H1 (cell line): ENCODE measurements at regions not wholly inside any gene's neighbourhood (a gene's known extent, or its start where the extent isn't known, plus 50 kb on each side); places are given as distances from the start of the nearest gene placed in this dataset.
A peak's percentile ranks its signal among the peaks of the same experiment; 100 is the strongest.

ENCODE experiments used
- CTCF ChIA-PET: fragments of 300-600 bp; sonication (Branson Sonifier 250); formaldehyde crosslinking; loops from one replicate; lab custom pipeline; 2021; ENCODE audit not compliant: partially characterized antibody; lab: Charles Lee
- POLR2A ChIA-PET: fragments of 300-600 bp; sonication (Branson Sonifier 250); formaldehyde crosslinking; loops from one replicate; lab custom pipeline; 2021; ENCODE audit warnings: inconsistent platforms; ENCODE audit not compliant: partially characterized antibody; lab: Charles Lee
- DNase-seq, 2 experiments: peaks; one replicate each; pipeline versions ENCODE4 v3.0.0 to v3.0.0-alpha.2; 2010 to 2022; ENCODE audit warnings: low spot score in 2 of 2, low read depth in 1 of 2, mixed read lengths in 1 of 2
- FAIRE-seq: peaks from 2 replicates; lab custom pipeline; 2011; peaks lifted over from hg19 to GRCh38; lab: Jason Lieb, UNC
- H2AFZ ChIP-seq: 2 replicates; pipeline ENCODE4 v1.8.1; 2012; ENCODE audit warnings: low read length, inconsistent platforms
- H2AK5ac ChIP-seq: 2 replicates; pipeline ENCODE4 v1.6.1; 2013; ENCODE audit warnings: low read depth, low read length
- H2BK120ac ChIP-seq: replicated peaks from 2 replicates; pipeline ENCODE3; 2013; ENCODE audit warnings: low read depth, low read length, inconsistent platforms
- H2BK12ac ChIP-seq: 2 replicates; pipeline ENCODE4 v1.6.1; 2013; ENCODE audit warnings: low read depth, low read length
- H2BK15ac ChIP-seq: 2 replicates; pipeline ENCODE4 v1.6.1; 2013; ENCODE audit warnings: low read length
- H2BK20ac ChIP-seq: 2 replicates; pipeline ENCODE4 v1.6.1; 2013; ENCODE audit warnings: low read length
- H2BK5ac ChIP-seq: 2 replicates; pipeline ENCODE4 v1.6.1; 2013; ENCODE audit warnings: low read depth, low read length
- H3K14ac ChIP-seq: 2 replicates; pipeline ENCODE4 v1.6.1; 2013; ENCODE audit warnings: inconsistent platforms; ENCODE audit not compliant: insufficient read length
- H3K18ac ChIP-seq: 2 replicates; pipeline ENCODE4 v1.6.1; 2013; ENCODE audit warnings: low read length; ENCODE audit errors: extremely low read depth
- H3K23ac ChIP-seq: 2 replicates; pipeline ENCODE4 v1.6.1; 2013; ENCODE audit warnings: inconsistent platforms; ENCODE audit not compliant: insufficient read length
- H3K23me2 ChIP-seq: 2 replicates; pipeline ENCODE4 v1.6.1; 2013; ENCODE audit warnings: low read depth, low read length
- H3K27ac ChIP-seq: 2 replicates; pipeline ENCODE4 v1.6.1; 2011; ENCODE audit warnings: low read depth, low read length, inconsistent platforms
- H3K27me3 ChIP-seq, 4 experiments: replicated peaks in 1 of 4; 1 replicate in 1 of 4; 2 replicates in 3 of 4; pipeline versions ENCODE4 v1.6.1 to v1.8.1; 2011 to 2013; ENCODE audit warnings: low read length in 3 of 4, mild to moderate bottlenecking in 3 of 4, inconsistent platforms in 2 of 4, mixed read lengths in 2 of 4, moderate library complexity in 1 of 4; ENCODE audit not compliant: control insufficient read depth in 3 of 4, insufficient read depth in 3 of 4; ENCODE audit errors: extremely low read depth in 1 of 4
- H3K36me3 ChIP-seq, 4 experiments: 2 replicates each; pipeline versions ENCODE4 v1.6.1 to v1.8.1; 2011 to 2013; ENCODE audit warnings: mild to moderate bottlenecking in 4 of 4, low read length in 3 of 4, moderate library complexity in 2 of 4, control low read depth in 1 of 4, inconsistent platforms in 1 of 4; ENCODE audit not compliant: insufficient read depth in 4 of 4, control insufficient read depth in 2 of 4
- H3K4ac ChIP-seq: replicated peaks from 2 replicates; pipeline ENCODE3; 2013; ENCODE audit warnings: low read length, low read depth, mixed read lengths, inconsistent platforms; ENCODE audit not compliant: insufficient read length
- H3K4me1 ChIP-seq, 4 experiments: replicated peaks in 1 of 4; 1 replicate in 1 of 4; 2 replicates in 3 of 4; pipeline versions ENCODE4 v1.6.1 to v1.8.1; 2011 to 2013; ENCODE audit warnings: low read length in 3 of 4, inconsistent platforms in 2 of 4, mixed read lengths in 1 of 4; ENCODE audit not compliant: insufficient read depth in 4 of 4, control insufficient read depth in 3 of 4
- H3K4me2 ChIP-seq, 2 experiments: 2 replicates each; pipeline versions ENCODE4 v1.6.1 to v1.8.1; 2011 to 2013; ENCODE audit warnings: low read depth in 2 of 2, low read length in 2 of 2, control low read depth in 1 of 2, inconsistent platforms in 1 of 2, mild to moderate bottlenecking in 1 of 2; ENCODE audit not compliant: insufficient read depth in 1 of 2
- H3K4me3 ChIP-seq, 4 experiments: fragments of 200-600, 300-600 bp in 1 of 4; sonication (generic), shearing (Covaris generic), sonication (Bioruptor Twin) in 1 of 4; 2 replicates each; pipeline versions ENCODE4 v1.5.1 to v1.8.1; 2011 to 2016; ENCODE audit warnings: low read length in 4 of 4, low read depth in 3 of 4, control low read depth in 2 of 4, inconsistent platforms in 2 of 4, mild to moderate bottlenecking in 2 of 4, mixed read lengths in 1 of 4, moderate library complexity in 1 of 4; ENCODE audit not compliant: insufficient read depth in 2 of 4; ENCODE audit errors: extremely low read depth in 1 of 4
- H3K56ac ChIP-seq: replicated peaks from 2 replicates; pipeline ENCODE3; 2013; ENCODE audit warnings: low read depth, mild to moderate bottlenecking, mixed read lengths, low read length, inconsistent platforms; ENCODE audit not compliant: insufficient read length
- H3K79me1 ChIP-seq: 2 replicates; pipeline ENCODE4 v1.6.1; 2013; ENCODE audit warnings: low read depth, low read length, control low read depth
- H3K79me2 ChIP-seq, 2 experiments: 2 replicates each; pipeline versions ENCODE4 v1.6.1 to v1.8.1; 2012 to 2013; ENCODE audit warnings: low read length in 2 of 2, mild to moderate bottlenecking in 2 of 2, inconsistent platforms in 1 of 2; ENCODE audit not compliant: insufficient read depth in 2 of 2, control insufficient read depth in 1 of 2
- H3K9ac ChIP-seq, 4 experiments: replicated peaks in 1 of 4; 1 replicate in 1 of 4; 2 replicates in 3 of 4; pipeline versions ENCODE4 v1.6.1 to v1.8.1; 2011 to 2013; ENCODE audit warnings: low read depth in 3 of 4, low read length in 3 of 4, control low read depth in 2 of 4, mild to moderate bottlenecking in 2 of 4, moderate library complexity in 2 of 4, inconsistent platforms in 1 of 4; ENCODE audit errors: extremely low read depth in 1 of 4
- H3K9me3 ChIP-seq, 2 experiments: 2 replicates each; pipeline versions ENCODE4 v1.6.1 to v1.8.1; 2012 to 2013; ENCODE audit warnings: mild to moderate bottlenecking in 2 of 2, moderate library complexity in 2 of 2, control low read depth in 1 of 2, inconsistent platforms in 1 of 2, low read depth in 1 of 2, low read length in 1 of 2, mixed read lengths in 1 of 2; ENCODE audit not compliant: insufficient read depth in 2 of 2
- H4K20me1 ChIP-seq, 2 experiments: replicated peaks in 1 of 2; 2 replicates each; pipeline versions ENCODE3 to v1.8.1; 2011 to 2013; ENCODE audit warnings: inconsistent platforms in 2 of 2, low read length in 2 of 2, mild to moderate bottlenecking in 1 of 2; ENCODE audit not compliant: insufficient read depth in 2 of 2, control insufficient read depth in 1 of 2
- H4K5ac ChIP-seq: 2 replicates; pipeline ENCODE4 v1.6.1; 2013; ENCODE audit warnings: low read length, low read depth, mixed read lengths, inconsistent platforms; ENCODE audit not compliant: insufficient read length
- H4K8ac ChIP-seq: 2 replicates; pipeline ENCODE4 v1.8.0; 2013; ENCODE audit warnings: mild to moderate bottlenecking, moderate library complexity, low read length, inconsistent platforms; ENCODE audit not compliant: insufficient read depth; ENCODE audit errors: extremely low read depth
- H4K91ac ChIP-seq: replicated peaks from 2 replicates; pipeline ENCODE3; 2013; ENCODE audit warnings: low read length, mixed read lengths, inconsistent platforms; ENCODE audit not compliant: insufficient read length
- ASH2L ChIP-seq: fragments of 200-600, 300-600 bp; sonication (generic); IDR thresholded peaks from one replicate; pipeline ENCODE4 v1.7.1; 2017; ENCODE audit warnings: low read length
- CHD2 ChIP-seq: IDR thresholded peaks from 2 replicates; pipeline ENCODE4 v1.6.1; 2012; ENCODE audit warnings: low read length, improper control_type of control experiment
- CTBP2 ChIP-seq: IDR thresholded peaks from 2 replicates; pipeline ENCODE4 v1.7.0; 2011; ENCODE audit warnings: borderline replicate concordance, mild to moderate bottlenecking, moderate library complexity, mixed read lengths, low read length; ENCODE audit not compliant: insufficient read depth, insufficient read length
- EGR1 ChIP-seq: IDR thresholded peaks from 2 replicates; pipeline ENCODE4 v1.6.1; 2011; ENCODE audit warnings: low read depth, low read length, borderline replicate concordance
- FOSL1 ChIP-seq: IDR thresholded peaks from 2 replicates; pipeline ENCODE4 v1.6.1; 2011; ENCODE audit warnings: mild to moderate bottlenecking, low read depth, low read length, moderate library complexity; ENCODE audit not compliant: insufficient read depth
- RFX5 ChIP-seq: IDR thresholded peaks from 2 replicates; pipeline ENCODE4 v1.6.1; 2011; ENCODE audit warnings: low read depth, low read length, improper control_type of control experiment, borderline replicate concordance
- RNF2 ChIP-seq: fragments of 200-900, 300-1000 bp; sonication (generic); IDR thresholded peaks from 2 replicates; pipeline ENCODE4 v1.7.1; 2016; ENCODE audit warnings: borderline replicate concordance, low read depth, mild to moderate bottlenecking, antibody characterized with exemption, low read length; ENCODE audit not compliant: poor library complexity, severe bottlenecking; ENCODE audit errors: missing control alignments
- RXRA ChIP-seq: IDR thresholded peaks from 2 replicates; pipeline ENCODE4 v1.6.1; 2011; ENCODE audit warnings: low read depth, mild to moderate bottlenecking, low read length, moderate library complexity; ENCODE audit not compliant: insufficient read depth
- SIRT6 ChIP-seq: IDR thresholded peaks from one replicate; pipeline ENCODE4 v1.7.1; 2012; ENCODE audit warnings: low read length, inconsistent platforms
- SP2 ChIP-seq: IDR thresholded peaks from 2 replicates; pipeline ENCODE4 v1.6.1; 2012; ENCODE audit warnings: mild to moderate bottlenecking, low read length, inconsistent platforms
- SRF ChIP-seq: IDR thresholded peaks from 2 replicates; pipeline ENCODE4 v1.6.1; 2011; ENCODE audit warnings: mild to moderate bottlenecking, low read depth, low read length, moderate library complexity
- ZNF274 ChIP-seq: IDR thresholded peaks from 2 replicates; pipeline ENCODE4 v1.7.0; 2012; ENCODE audit warnings: low read length, borderline replicate concordance; ENCODE audit errors: extremely low read depth
- WGBS, 2 experiments: shearing (Covaris generic) in 1 of 2; methylation state at CpG; one replicate each; pipeline versions ENCODE4 v1.1.6 to v1.1.7; 2013 to 2015; ENCODE audit warnings: low lambda C conversion rate in 2 of 2, mixed read lengths in 2 of 2, inconsistent platforms in 1 of 2, low coverage in 1 of 2, missing lambda C conversion rate in 1 of 2; ENCODE audit not compliant: insufficient replicate concordance in 2 of 2, insufficient coverage in 1 of 2, insufficient read length in 1 of 2; ENCODE audit errors: extremely low coverage in 1 of 2, missing lambda C conversion rate in 1 of 2; 5-methylcytosine and 5-hydroxymethylcytosine counted together
- TF ChIP-seq, protein P1 (sequence below): IDR thresholded peaks from 2 replicates; pipeline ENCODE4 v1.6.1; 2012; ENCODE audit warnings: inconsistent platforms
- TF ChIP-seq, protein P2 (sequence below): IDR thresholded peaks from 2 replicates; pipeline ENCODE4 v1.6.1; 2011; ENCODE audit warnings: low read length, improper control_type of control experiment

DNA sequence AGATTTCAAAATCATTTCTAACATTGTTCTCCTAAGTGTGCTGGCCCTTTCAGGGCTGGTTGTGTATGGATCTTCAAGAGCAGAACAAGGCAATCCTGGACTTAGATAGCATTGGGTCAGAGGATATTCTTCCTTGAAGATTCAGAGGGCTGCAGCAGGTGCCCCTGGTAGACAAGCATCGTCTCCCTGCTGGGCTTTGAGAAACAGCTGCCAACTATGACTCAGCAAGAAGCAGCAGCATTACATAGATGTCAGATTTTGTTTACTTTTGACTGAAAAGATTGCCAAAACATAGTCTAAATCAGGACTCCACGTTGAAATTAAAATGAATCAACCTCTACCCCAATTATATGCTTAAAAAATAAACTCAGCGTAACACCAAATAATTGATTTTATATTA, 618.8 kb downstream of the SOCS6 start:
- H3K9ac ChIP-seq, result no peak overlapping the region
- H3K4ac ChIP-seq, result no peak overlapping the region
- H2BK20ac ChIP-seq, result no peak overlapping the region
- DNase-seq, result no peak
- ChIA-PET POLR2A (no interaction called here), CTCF (no interaction called here)
- no peaks in the 10 kb centered on the region for H4K20me1 ChIP-seq
- H3K18ac ChIP-seq, result no peak overlapping the region
- no peak overlapping the region for H3K56ac ChIP-seq
- no peak overlapping the region for H4K91ac ChIP-seq
- H2BK120ac ChIP-seq, result no peak overlapping the region
- no peak for FAIRE-seq
- H3K14ac ChIP-seq, result no peak overlapping the region
- 63% methylated on average over 3 of the region's 3 CpGs; no CpG with 5 or more reads in 1 of the 2 experiments for WGBS, 2 experiments
- no peaks in the 10 kb centered on the region for H3K23me2 ChIP-seq
- no peak overlapping the region for H3K27ac ChIP-seq
- no peaks in the 10 kb centered on the region for H3K36me3 ChIP-seq
- peaks cover 0 to 1% (median 0%) of the 10 kb centered on the region in 4 experiments; a peak in 1 of 7 replicates for H3K27me3 ChIP-seq
- no peak overlapping the region for H2BK5ac ChIP-seq
- no peak overlapping the region for H2BK12ac ChIP-seq
- H2BK15ac ChIP-seq, result no peak overlapping the region
- H4K8ac ChIP-seq, result no peak overlapping the region
- H3K4me3 ChIP-seq, result 0 out of 8 replicates have a peak overlapping the region, but pooled peaks of 1 of the 4 experiments have one; percentile 6
- H3K9me3 ChIP-seq, result peaks cover 36 to 53% of the 10 kb centered on the region in 2 experiments
- no peak overlapping the region for H3K23ac ChIP-seq
- H2AFZ ChIP-seq, result no peak overlapping the region
- no peak overlapping the region for H4K5ac ChIP-seq
- H3K79me2 ChIP-seq, result no peaks in the 10 kb centered on the region
- no peaks in the 10 kb centered on the region for H3K79me1 ChIP-seq
- H2AK5ac ChIP-seq, result no peak overlapping the region
- no peaks in the 10 kb centered on the region for H3K4me1 ChIP-seq
- H3K4me2 ChIP-seq, result no peak overlapping the region
- TF ChIP-seq, protein P1, sequence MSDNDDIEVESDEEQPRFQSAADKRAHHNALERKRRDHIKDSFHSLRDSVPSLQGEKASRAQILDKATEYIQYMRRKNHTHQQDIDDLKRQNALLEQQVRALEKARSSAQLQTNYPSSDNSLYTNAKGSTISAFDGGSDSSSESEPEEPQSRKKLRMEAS, result no peak
- TF ChIP-seq RXRA (no peak), SRF (no peak), EGR1 (no peak), ZNF274 (no peak), RFX5 (no peak), SIRT6 (no peak), CTBP2 (no peak), ASH2L (no peak), RNF2 (no peak), FOSL1 (no peak), SP2 (no peak), CHD2 (no peak)
- TF ChIP-seq, protein P2, sequence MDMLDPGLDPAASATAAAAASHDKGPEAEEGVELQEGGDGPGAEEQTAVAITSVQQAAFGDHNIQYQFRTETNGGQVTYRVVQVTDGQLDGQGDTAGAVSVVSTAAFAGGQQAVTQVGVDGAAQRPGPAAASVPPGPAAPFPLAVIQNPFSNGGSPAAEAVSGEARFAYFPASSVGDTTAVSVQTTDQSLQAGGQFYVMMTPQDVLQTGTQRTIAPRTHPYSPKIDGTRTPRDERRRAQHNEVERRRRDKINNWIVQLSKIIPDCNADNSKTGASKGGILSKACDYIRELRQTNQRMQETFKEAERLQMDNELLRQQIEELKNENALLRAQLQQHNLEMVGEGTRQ, result no peak
